HG02943 (cell line): ENCODE measurements at regions not wholly inside any gene's neighbourhood (a gene's known extent, or its start where the extent isn't known, plus 50 kb on each side); places are given as distances from the start of the nearest gene placed in this dataset.

Experiments used
- ATAC-seq: cut with Tn5 transposase; IDR thresholded peaks from one replicate; pipeline ENCODE4 v1.9.1; 2021; ENCODE audit warnings: mild to moderate bottlenecking, low read depth, moderate library complexity; ENCODE audit not compliant: unreplicated experiment

GRCh38 chr13:52975969-52976368, 52.6 kb upstream of the OLFM4 start:
- no peak for ATAC-seq

DNA sequence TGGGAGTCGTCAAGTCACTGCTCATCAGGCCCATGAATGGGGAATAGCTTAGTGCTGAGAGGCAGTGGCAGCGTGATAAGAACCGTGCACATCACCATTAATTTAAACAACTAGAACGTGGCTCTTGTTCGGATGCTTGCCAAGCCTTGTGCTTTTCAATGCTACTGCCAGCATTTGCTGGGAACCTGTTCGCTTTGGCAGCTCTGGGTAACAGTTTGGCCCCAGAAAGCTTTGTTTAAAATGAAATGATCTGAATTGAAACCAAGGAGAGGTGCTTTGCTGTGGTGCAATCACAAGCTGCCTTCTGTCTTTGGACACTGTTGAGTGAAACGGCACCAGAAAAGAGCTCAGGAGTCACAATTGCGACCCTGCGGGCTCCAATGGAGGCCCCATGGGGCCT, 53.5 kb upstream of the OLFM4 start:
- no peak for ATAC-seq

GRCh38 chr13:52974711-52975110, 53.9 kb upstream of the OLFM4 start:
- no peak for ATAC-seq

DNA sequence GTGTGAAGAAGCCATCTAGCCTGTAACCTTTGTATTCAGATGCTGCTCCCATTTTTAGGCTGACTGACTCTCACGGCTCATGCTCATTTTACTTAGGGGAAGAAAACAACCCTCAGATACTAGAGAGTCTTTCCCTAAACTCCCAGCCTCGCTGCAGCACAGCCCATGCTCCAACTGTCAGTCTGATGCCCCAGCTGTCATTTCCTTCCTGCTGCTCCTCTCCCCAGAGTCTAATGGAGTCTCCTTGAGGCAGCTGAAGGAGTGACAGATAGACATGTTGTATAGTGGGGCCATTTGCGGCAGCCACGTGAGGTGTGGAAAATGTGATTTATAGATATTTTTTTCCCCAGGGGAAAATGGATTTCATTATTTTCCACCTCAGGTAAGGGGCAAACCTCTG, 59.2 kb upstream of the OLFM4 start:
- no peak for ATAC-seq

DNA sequence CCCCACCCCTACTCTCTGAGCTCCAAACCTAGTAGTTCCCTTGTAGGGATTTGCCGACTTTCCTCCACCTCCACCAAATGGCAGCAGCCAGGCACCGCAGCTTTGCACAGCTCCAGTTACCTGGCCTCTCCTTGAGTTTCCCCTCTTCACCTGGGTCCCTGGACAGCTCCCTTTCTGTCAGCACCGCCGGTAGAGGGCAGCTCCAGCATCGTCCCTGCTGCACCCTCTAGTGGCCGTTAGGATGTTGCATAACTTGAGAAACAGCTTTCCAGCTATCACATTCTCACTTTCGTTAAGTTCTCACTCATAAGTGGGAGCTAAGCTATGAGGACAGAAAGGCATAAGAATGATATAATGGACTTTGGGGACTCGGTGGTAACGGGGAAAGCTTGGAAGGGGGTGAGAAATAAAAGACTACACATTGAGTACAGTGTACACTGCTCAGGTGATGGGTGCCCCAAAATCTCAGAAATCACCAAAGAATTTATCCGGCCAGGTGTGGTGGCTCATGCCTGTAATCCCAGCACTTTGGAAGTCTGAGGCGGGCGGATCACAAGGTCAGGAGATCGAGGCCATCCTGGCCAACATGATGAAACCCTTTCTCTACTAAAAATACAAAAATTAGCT, 60.4 kb upstream of the OLFM4 start:
- peak; percentile 99 for ATAC-seq

DNA sequence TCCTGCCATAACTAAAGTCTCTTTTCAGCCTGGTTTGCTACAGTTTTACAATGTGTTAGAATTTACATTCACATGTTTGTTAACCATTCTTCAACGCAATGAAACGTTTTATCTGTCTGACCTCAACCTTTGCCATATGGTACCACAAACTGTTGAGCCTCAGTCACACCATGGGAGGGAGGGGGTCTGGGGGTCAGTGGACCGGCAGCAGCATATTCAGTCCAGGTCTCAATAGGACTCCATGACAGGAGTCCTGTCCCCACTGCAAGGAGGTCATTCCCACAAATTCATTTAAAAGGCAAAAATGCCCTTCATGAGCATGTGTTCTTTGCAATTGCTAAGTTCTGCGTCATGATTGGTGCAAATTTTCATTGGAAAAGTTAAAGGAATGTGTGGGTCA, 66.6 kb upstream of the OLFM4 start:
- no peak for ATAC-seq

GRCh38 chr13:52961256-52961910, 67.2 kb upstream of the OLFM4 start:
- no peak for ATAC-seq

- ATAC-seq, result no peak
Measured at GRCh38 chr13:52955472-52955874, 73.1 kb upstream of the OLFM4 start.

- ATAC-seq, result no peak
Measured at GRCh38 chr13:52954838-52955237, 73.8 kb upstream of the OLFM4 start.

GRCh38 chr13:52950436-52950956, 78.1 kb upstream of the OLFM4 start:
- ATAC-seq, result no peak

DNA sequence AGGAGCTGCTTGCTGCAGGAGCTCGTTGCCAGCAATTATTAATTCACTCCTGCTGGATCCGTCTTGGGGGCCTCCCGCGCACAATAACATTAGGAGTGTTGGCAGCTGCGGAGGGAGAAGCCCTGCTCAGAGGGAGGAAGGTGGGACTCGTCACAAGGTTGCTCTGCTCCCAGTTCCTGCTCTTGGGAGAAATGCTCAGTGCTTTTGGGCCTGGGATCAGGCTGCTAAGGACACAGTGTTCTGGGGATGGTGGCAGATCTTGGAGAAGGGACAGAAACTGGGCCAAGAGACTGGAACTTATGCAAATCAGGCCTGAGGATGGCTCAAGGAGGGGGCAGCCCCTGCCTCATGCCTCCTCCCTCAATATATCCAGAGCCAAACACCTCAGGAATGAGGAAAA, 78.9 kb upstream of the OLFM4 start:
- no peak for ATAC-seq

GRCh38 chr13:52949044-52949443, 79.6 kb upstream of the OLFM4 start:
- ATAC-seq, result no peak

GRCh38 chr13:52947921-52948373, 80.7 kb upstream of the OLFM4 start:
- no peak for ATAC-seq

GRCh38 chr13:52945348-52945747, 83.3 kb upstream of the OLFM4 start:
- ATAC-seq, result no peak

GRCh38 chr13:52944697-52945096, 83.9 kb upstream of the OLFM4 start:
- no peak for ATAC-seq

DNA sequence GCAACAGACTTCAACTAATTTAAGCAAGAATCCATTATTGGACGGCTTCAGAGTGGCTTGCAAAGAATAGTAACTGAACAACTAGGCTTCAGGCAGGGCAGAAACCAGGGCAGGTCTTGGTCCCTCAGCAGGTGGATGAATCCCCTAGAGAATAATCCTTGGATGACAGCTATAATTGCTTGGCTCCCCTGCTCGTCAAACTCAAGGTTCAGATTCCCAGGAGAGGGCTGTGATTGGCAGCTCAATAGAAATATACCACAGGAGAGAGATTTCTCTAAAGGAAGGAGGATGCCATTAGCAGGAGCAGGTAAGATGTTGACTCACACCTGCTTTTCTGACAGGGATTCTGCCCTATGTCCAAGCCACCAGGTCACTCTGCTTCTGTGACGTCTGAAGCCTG, 89.6 kb upstream of the PCDH8 start:
- no peak for ATAC-seq

GRCh38 chr13:52936806-52937205, 88.4 kb upstream of the PCDH8 start:
- no peak for ATAC-seq

DNA sequence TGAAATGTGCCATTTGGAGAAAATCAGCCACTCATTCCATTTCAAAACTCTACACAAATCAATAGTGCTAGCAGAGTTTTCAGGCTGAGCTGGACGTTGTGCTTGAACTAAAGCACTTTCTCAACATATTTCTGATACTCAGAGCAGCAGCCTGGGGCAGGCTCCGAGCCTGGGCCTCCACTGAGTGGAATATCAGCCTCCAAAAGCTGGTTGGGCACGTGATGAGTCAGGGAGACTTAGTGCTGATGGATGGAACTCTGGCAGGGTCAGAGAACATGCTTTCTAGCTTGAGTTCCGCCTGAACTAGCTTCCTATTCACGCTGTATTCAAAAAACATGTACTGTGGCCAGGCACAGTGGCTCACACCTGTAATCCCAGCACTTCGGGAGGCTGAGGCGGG, 85.8 kb upstream of the PCDH8 start:
- no peak for ATAC-seq

- no peak for ATAC-seq
Measured at GRCh38 chr13:52933547-52934210, 85.2 kb upstream of the PCDH8 start.

- no peak for ATAC-seq
Measured at GRCh38 chr13:52933099-52933498, 84.7 kb upstream of the PCDH8 start.

DNA sequence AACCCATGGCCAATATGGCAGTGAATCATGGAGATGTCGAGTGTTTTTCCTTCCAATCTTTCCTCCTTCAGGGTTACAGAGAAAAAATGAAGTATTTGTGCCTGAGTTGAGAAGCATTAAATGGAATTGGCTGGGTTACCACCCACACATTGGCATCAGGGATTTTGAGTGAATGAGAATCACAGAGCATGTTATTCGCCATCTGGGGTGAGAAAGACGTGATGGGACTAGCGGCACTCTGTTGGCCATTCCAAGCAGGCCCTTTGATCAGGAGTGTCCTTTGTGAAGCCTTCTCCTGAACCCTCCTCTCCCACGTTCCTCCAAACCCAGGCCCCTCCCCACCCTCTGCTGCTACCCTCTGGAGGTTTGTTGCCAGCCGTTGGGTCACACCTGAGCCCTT, 84.2 kb upstream of the PCDH8 start:
- no peak for ATAC-seq
